Body of pancreas (tissue), 4 donors: ENCODE measurements at regions not wholly inside any gene's neighbourhood (a gene's known extent, or its start where the extent isn't known, plus 50 kb on each side); places are given as distances from the start of the nearest gene placed in this dataset.

Experiments
- CTCF ChIP-seq, 7 experiments: fragments of 450-650 bp in 4 of 7; fragments of 200-600 bp in 3 of 7; sonication (generic) in 3 of 7; IDR thresholded peaks; one replicate each; pipeline ENCODE4 v1.5.1; 2016 to 2019; ENCODE audit warnings: antibody characterized with exemption in 7 of 7
- POLR2A ChIP-seq, 3 donors: fragments of 450-650 bp; IDR thresholded peaks; one replicate each; pipeline ENCODE4 v1.6.1; 2016; ENCODE audit warnings: antibody characterized with exemption in 3 of 3, mild to moderate bottlenecking in 2 of 3

GRCh38 chr5:74516211-74516636 is 124.3 kb downstream of the ENC1 start:
- TF ChIP-seq CTCF (IDR thresholded peaks at IDR 0.05): no peak
- TF ChIP-seq POLR2A (IDR thresholded peaks at IDR 0.05): no peak
